Cardiac muscle cell (in vitro differentiated cells and primary cell): ENCODE measurements at regions not wholly inside any gene's neighbourhood (a gene's known extent, or its start where the extent isn't known, plus 50 kb on each side); places are given as distances from the start of the nearest gene placed in this dataset.
"Not testable (repeated sequence)": the region's sequence is repeated elsewhere in the genome, so short reads cannot be mapped to it uniquely, and the experiment has no call there.

ENCODE experiments used
- DNase-seq, 2 donors: peaks; one replicate each; pipeline versions ENCODE4 v3.0.0 to v3.0.0-alpha.2; 2010 to 2017; ENCODE audit warnings: low read depth in 1 of 2, low spot score in 1 of 2
- H3K27ac ChIP-seq: fragments of 200-600 bp; sonication (generic); 2 replicates; pipeline ENCODE4 v1.5.1; 2016
- H3K27me3 ChIP-seq: fragments of 200-600 bp; sonication (generic); 2 replicates; pipeline ENCODE4 v1.6.0; 2016; ENCODE audit warnings: control low read depth
- H3K36me3 ChIP-seq: fragments of 200-600 bp; sonication (generic); 2 replicates; pipeline ENCODE4 v1.5.1; 2016; ENCODE audit warnings: control low read depth
- H3K4me1 ChIP-seq: fragments of 200-600 bp; sonication (generic); 2 replicates; pipeline ENCODE4 v1.8.1; 2017; ENCODE audit warnings: low read depth, mild to moderate bottlenecking, mixed run types
- H3K4me3 ChIP-seq: fragments of 200-600 bp; sonication (generic); 2 replicates; pipeline ENCODE4 v1.5.1; 2016; ENCODE audit warnings: mild to moderate bottlenecking
- H3K9me3 ChIP-seq: fragments of 200-600 bp; sonication (generic); 2 replicates; pipeline ENCODE4 v1.5.1; 2017; ENCODE audit warnings: low read depth, mild to moderate bottlenecking, control low read depth
- TF ChIP-seq, protein P1 (sequence below): IDR thresholded peaks from 2 replicates; pipeline ENCODE4 v1.5.1; 2012; ENCODE audit warnings: low read depth, mild to moderate bottlenecking, low read length

- Histone ChIP-seq H3K27ac (no peak overlapping the region), H3K4me3 (no peak overlapping the region), H3K4me1 (no peaks in the 10 kb centered on the region), H3K27me3 (no peaks in the 10 kb centered on the region), H3K9me3 (no peaks in the 10 kb centered on the region), H3K36me3 (no peaks in the 10 kb centered on the region)
- TF ChIP-seq, protein P1, sequence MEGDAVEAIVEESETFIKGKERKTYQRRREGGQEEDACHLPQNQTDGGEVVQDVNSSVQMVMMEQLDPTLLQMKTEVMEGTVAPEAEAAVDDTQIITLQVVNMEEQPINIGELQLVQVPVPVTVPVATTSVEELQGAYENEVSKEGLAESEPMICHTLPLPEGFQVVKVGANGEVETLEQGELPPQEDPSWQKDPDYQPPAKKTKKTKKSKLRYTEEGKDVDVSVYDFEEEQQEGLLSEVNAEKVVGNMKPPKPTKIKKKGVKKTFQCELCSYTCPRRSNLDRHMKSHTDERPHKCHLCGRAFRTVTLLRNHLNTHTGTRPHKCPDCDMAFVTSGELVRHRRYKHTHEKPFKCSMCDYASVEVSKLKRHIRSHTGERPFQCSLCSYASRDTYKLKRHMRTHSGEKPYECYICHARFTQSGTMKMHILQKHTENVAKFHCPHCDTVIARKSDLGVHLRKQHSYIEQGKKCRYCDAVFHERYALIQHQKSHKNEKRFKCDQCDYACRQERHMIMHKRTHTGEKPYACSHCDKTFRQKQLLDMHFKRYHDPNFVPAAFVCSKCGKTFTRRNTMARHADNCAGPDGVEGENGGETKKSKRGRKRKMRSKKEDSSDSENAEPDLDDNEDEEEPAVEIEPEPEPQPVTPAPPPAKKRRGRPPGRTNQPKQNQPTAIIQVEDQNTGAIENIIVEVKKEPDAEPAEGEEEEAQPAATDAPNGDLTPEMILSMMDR = no peak
- DNase-seq = no peak
These were observed 207.3 kb upstream of the MAGEB2 start for GRCh38 chrX:30008031-30008430.

- DNase-seq = no peak
- Histone ChIP-seq H3K4me3 (no peak overlapping the region), H3K27me3 (no peaks in the 10 kb centered on the region), H3K4me1 (no peaks in the 10 kb centered on the region), H3K27ac (no peak overlapping the region), H3K9me3 (no peaks in the 10 kb centered on the region), H3K36me3 (no peaks in the 10 kb centered on the region)
- TF ChIP-seq, protein P1 = no peak
These were observed 204.9 kb upstream of the MAGEB2 start for GRCh38 chrX:30010471-30010870.

DNA sequence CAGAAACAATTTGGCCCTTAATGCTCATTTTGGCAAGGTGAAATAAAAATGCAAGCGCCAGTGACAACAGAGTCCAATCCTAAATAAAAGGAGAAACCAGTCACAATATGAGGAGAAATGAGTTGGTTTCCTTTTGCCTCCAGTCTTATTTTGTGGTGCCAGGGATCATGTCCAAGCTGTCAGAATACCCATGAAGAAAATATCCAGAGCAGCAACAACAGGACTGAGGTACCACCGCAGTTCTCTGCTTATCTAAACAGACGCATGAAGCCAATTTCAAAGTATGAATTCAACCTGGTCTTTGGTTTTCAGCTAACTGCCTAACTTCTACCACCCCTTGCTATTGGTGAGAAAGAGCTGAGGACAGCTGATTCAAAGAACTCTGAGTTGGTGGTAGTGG, 199.9 kb upstream of the MAGEB2 start:
- Histone ChIP-seq H3K4me1 (no peaks in the 10 kb centered on the region), H3K9me3 (no peaks in the 10 kb centered on the region), H3K27ac (no peak overlapping the region), H3K36me3 (no peaks in the 10 kb centered on the region), H3K4me3 (no peak overlapping the region), H3K27me3 (no peaks in the 10 kb centered on the region)
- no peak for DNase-seq
- TF ChIP-seq, protein P1 = no peak

DNA sequence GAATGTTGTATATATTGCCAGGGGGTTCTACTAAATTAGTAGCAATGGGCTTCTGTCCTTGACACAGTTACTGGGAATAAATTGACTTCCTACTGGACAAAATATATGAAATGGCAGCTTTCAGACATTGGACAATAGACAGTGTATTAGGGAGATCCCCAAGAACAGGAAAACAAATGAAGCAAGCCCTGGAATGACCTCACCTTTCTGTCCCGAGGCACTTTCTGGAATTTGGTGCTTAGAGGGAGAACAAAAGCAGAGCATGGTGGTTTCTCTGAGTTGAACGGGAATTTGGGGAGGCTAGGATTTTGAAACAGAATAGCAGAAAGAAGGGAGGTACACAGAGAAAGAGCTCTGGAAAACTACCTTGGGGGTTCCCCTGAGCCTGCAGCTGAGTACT, 187.7 kb upstream of the MAGEB2 start:
- TF ChIP-seq, protein P1 = no peak
- Histone ChIP-seq H3K36me3 (no peaks in the 10 kb centered on the region), H3K27ac (no peak overlapping the region), H3K27me3 (no peaks in the 10 kb centered on the region), H3K4me1 (no peaks in the 10 kb centered on the region), H3K4me3 (no peak overlapping the region), H3K9me3 (no peaks in the 10 kb centered on the region)
- DNase-seq = no peak

DNA sequence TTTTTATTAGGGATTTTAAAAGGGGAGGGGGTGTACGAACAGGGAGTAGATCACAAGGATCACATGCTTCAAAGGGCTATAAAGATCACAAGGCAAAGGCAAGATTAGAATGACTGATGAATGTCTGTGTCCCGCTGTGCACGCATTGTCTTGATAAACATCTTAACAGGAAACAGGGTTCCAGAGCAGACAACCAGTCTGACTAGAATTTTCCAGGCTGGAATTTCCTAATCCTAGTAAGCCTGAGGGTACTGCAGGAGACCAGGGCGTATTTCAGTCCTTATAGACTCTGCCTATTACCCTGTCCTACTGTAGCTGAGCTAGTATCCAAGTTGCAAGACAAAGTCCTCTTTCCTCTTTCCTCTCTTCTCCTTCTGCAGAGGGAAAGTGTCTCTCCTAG, 179.0 kb upstream of the MAGEB2 start:
- DNase-seq, H3K27ac ChIP-seq, H3K9me3 ChIP-seq, H3K27me3 ChIP-seq, H3K4me3 ChIP-seq, H3K36me3 ChIP-seq, H3K4me1 ChIP-seq: not testable (repeated sequence)

DNA sequence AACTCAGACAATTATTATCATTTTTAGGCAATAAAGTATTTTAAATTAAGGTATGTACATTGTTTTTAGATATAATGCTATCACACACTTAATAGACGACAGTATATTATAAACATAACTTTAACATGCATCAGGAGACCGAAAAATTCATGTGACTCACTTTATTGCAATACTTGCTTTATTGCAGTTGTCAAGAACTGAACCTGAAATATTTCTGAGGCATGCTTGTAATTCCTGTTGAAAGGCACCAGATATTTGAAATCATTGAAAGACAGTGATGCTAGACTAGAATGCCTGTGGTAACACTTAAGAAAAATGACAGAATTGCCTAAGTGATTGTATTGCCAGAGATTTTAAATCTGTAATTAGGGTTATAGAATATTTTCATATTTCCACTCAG, 175.6 kb upstream of the MAGEB2 start:
- TF ChIP-seq, protein P1 = no peak
- H3K4me1 ChIP-seq = no peaks in the 10 kb centered on the region
- no peaks in the 10 kb centered on the region for H3K27me3 ChIP-seq
- peak in 1 of 2 donors; percentile 7 for DNase-seq
- no peak overlapping the region for H3K27ac ChIP-seq
- H3K36me3 ChIP-seq = no peaks in the 10 kb centered on the region
- no peak overlapping the region for H3K4me3 ChIP-seq
- no peaks in the 10 kb centered on the region for H3K9me3 ChIP-seq
